HG02623 (cell line): ENCODE measurements at regions not wholly inside any gene's neighbourhood (a gene's known extent, or its start where the extent isn't known, plus 50 kb on each side); places are given as distances from the start of the nearest gene placed in this dataset.
"Not testable (repeated sequence)": the region's sequence is repeated elsewhere in the genome, so short reads cannot be mapped to it uniquely, and the experiment has no call there.

Experiments used
- ATAC-seq: cut with Tn5 transposase; IDR thresholded peaks from one replicate; pipeline ENCODE4 v1.9.1; 2021; ENCODE audit warnings: moderate library complexity; ENCODE audit not compliant: unreplicated experiment

DNA sequence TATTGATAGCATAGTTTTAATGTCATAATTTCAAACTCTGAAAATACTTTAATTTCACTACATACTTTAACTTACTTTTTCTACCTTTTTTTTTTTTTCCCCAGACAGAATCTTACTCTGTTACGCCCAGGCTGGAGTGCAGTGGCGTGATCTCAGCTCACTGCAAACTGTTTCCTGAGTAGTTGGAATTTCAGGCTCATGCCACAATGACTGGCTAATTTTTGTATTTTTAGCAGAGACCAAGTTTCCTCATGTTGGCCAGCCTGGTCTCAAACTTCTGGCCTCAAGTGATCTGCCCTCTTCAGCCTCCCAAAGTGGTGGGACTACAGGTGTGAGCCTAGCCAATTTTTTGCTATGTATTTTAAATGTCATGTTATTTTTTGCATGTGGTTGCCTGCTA, 741.6 kb downstream of the TRAM1L1 start:
- no peak for ATAC-seq

GRCh38 chr4:116342143-116342542, 743.2 kb downstream of the TRAM1L1 start:
- no peak for ATAC-seq

DNA sequence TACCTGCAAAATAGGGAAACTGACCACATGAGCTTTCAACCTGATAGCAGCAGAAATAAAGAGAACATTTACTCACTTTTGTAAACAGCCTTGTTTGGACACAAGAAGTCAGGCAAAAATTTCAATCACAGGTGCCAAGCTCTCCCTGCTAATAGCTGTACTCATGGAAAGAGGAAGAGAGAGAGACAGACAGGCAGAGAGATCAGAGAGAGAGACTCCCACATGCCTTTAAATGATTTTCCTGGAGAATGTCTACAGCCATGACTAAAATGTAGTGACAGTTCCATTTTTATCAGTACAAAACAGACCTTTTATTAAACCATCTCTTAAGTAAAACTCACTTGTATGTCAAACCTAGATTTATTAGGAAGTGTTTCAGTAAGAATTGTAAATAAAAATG, 752.9 kb downstream of the TRAM1L1 start:
- ATAC-seq, result no peak

DNA sequence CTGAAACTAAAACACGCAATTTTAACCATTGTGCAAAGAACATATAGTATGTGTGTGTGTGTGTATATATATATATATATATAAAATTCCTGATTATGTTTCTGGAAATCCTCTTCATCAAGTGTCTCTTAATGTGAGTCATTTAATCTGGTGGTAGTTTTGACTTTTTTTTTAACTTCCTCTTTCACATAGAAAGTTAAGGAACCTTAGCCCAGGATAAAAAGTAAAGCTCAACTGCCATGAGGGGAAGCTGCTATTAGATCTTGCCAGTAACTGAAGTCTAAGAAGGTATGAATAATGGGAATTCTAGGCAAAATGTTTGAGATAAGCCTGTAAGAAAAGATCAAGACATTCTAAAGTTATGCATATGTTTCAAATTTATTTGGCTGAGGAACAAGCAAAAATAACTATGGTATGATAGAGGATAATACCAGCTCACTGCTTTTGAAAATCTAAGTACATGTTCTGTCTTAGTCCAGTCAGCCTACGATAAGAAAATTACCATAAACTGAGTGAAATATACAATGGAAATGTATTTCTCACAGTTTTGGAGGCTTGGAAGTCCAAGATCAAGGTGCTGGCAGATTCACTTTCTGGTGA, 757.0 kb downstream of the TRAM1L1 start:
- ATAC-seq, result no peak

- ATAC-seq, result no peak
Observed at GRCh38 chr4:116323606-116324005, 761.8 kb downstream of the TRAM1L1 start.

DNA sequence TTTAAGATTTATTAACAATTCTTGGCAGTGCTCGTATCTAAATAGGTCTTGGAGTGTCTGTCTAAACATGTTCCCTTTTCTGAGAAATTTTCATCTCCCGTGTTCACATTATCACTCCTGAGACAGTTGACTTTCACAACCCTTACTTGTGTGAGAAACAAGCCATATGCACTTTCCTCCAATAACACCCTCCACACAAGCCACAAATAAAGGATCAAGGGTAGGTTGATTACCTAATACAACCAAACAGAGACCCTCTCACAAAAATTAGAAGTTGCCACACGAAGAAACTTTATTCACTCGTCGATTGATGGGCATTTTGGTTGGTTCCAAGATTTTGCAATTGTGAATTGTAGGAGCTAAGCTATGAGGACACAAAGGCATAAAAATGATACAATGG, 763.9 kb downstream of the TRAM1L1 start:
- no peak for ATAC-seq

- ATAC-seq, result no peak
Observed at GRCh38 chr4:116320859-116321258, 764.5 kb downstream of the TRAM1L1 start.

- no peak for ATAC-seq
Observed at GRCh38 chr4:116303736-116304188, 781.6 kb downstream of the TRAM1L1 start.

DNA sequence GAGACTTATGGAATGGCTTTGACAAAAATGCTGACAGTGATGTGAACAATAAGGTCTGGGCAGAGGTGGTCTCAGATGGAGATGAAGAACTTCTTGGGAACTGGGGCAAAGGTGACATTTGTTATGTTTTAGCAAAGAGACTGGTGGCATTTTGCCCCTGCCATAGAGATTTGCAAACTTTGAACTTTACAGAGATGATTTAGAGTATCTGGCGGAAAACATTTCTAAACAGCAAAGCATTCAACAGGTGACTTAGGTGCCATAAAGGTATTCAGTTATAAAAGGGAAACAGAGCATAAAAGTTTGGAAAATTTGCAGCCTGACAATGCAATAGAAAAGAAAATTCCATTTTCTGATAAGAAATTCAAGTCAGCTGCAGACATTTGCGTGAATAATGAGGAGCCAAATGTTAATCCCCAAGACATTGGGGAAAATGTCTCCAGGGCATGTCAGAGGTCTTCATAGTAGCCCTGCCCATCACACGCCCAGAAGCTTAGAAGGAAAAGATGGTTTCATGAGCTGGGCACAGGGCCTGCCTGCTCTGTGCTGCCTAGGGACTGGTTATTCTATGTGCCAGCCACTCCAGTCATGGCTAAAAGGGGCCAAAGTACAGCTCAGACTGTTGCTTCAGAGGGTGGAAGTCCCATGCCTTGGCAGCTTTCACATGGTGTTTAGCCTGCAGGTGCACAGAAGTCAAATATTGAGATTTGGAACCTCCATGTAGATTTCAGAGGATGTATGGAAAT, 782.2 kb downstream of the TRAM1L1 start:
- ATAC-seq, result no peak

DNA sequence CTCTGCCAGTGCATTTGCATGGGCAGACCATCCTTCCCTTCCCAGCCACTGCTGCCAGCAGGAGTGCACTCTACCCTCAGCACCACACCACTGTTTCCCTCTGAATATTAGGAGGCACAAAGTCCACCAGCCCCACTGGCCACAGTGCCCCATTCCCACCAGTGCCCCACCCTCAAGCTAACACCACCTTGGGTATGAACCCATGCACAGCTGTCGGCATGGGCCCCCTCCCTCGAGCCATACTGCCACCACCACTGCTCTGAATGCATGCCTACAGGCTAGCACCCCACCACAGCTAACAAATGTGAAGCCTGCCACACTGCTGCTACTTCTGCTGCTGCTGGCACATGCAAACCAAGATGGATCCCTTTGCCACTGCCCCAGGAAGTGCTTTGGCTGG, 810.4 kb downstream of the TRAM1L1 start:
- no peak for ATAC-seq

- ATAC-seq, result no peak
Observed at GRCh38 chr4:116272336-116272735, 813.0 kb downstream of the TRAM1L1 start.

DNA sequence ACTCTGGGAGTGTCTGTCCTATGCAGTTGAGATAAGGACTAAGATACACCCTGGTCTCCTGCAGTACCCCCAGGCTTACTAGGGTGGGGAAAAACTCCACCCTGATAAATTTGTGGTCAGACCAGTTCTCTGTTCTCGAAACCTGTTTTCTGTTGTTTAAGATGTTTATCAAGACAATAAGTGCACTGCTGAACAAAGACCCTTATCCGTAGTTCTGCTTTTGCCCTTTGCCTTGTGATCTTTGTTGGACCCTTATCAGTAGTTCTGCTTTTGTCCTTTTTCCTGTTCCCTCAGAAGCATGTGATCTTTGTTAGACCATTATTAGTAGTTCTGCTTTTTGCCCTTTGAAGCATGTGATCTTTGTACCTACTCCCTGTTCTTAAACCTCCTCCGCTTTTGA, 824.4 kb downstream of the TRAM1L1 start:
- not testable (repeated sequence) for ATAC-seq

DNA sequence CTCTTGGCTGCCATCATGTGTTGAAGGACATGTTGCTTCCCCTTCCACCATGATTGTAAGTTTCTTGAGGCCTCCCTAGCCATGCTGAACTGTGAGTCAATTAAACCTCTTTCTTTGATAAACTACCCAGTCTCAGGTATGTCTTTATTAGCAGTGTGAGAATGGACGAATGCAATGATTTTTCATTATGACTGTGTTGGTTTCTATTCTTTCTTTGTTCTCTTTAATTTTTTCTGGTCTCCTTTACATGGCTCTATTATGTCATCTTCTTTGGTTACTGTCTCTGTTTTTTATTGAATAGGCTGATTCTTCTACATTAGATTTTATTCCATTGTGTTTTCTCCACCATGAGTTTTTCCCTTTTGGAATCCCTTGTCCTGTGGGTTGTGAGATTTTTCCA, 840.6 kb downstream of the TRAM1L1 start:
- no peak for ATAC-seq

GRCh38 chr4:116243431-116243830, 841.9 kb downstream of the TRAM1L1 start:
- no peak for ATAC-seq

- no peak for ATAC-seq
Observed at GRCh38 chr4:116233971-116234370, 851.4 kb downstream of the TRAM1L1 start.

DNA sequence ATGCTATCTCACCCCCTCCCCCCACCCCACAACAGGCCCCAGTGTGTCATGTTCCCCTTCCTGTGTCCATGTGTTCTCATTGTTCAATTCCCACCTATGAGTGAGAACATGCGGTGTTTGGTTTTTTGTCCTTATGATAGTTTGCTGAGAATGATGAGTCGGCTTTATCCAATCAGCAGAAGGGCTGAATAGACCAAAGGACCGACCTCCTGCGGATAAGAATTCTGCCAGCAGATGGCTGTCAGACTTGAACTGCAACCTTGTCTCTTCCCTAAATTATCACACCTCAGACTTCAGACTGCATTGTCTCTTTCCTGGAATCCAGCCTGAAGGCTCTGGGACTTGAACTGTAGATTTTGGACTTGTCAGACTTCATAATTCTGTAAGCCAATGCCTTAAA, 853.4 kb downstream of the TRAM1L1 start:
- ATAC-seq, result not testable (repeated sequence)

- peak; percentile 48 for ATAC-seq
Observed at GRCh38 chr4:116229420-116229819, 856.0 kb downstream of the TRAM1L1 start.

DNA sequence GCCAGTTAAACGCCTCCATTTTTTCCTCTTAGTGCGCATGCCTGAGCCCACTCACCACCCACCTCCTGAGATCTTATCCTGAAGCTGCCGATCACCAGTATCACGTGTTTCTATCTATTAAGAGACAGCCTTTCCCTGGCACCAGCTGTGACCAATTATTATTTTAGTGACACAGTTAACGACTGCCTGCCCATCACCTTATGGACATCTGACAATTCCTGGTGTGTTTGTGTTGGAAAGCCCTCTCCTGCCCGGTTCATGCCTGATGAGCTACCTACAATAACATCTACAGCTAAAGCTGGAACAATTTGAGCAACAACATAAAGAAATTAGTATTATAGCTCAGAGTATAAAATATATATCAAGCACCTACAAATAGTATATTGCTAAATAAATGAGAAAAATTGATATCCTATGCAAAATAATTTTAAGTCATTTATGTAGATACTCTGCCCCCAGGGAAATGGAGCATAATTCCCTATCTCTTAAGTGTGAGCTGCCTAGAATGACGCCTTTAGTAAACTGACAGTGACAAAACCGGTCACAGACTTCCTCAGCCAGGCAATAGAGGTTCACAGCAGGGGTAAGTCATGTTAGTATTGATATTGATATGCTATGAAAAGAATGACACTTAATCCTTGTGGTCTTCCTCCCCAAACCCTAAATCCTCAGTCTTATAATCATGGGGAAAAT, 862.2 kb downstream of the TRAM1L1 start:
- no peak for ATAC-seq

DNA sequence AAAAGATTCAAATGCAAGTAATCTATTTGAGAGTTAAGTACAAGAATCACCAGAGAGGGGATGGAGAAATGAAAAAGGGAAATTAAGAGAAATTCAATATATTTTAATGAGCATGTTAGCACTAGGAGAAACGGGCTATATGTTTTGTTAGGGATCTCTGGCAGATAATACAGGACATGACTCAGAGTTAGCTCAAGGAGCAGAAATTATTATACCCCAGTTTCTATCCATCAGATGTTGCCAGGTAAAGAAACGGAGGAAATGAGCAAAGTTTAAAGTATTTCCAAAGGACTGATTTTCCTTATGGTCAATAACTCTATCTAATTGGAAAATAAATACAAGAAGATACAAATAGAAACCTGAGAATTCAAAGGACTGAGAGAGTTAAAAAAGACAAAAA, 867.6 kb downstream of the TRAM1L1 start:
- no peak for ATAC-seq

- ATAC-seq, result no peak
Observed at GRCh38 chr4:116215622-116216021, 869.8 kb downstream of the TRAM1L1 start.

GRCh38 chr4:116202524-116202923, 882.9 kb downstream of the TRAM1L1 start:
- ATAC-seq, result no peak

DNA sequence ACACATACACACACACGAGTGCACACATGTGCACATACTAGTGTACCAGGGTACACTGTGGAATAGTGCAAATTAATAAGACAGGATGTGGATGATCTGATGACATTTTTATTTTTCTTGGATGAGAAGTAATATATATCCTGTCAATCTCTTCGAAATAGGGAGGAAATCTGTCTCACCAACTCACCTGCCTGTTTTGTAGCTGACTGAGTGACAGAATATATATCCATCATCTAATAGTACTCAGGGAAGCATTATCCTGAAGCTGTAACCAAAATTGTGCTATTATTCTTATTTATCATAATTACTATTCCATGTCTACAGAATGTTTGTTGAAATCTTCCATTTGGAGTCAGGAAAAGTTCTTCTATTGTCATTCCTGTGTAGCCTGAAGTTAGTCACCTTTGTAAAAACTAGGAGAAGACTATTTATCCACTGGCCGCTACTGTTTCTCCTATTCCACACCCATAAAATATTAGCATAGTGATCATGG, 888.0 kb downstream of the TRAM1L1 start:
- no peak for ATAC-seq
